ENCODE measurements at regions not wholly inside any gene's neighbourhood (a gene's known extent, or its start where the extent isn't known, plus 50 kb on each side); places are given as distances from the start of the nearest gene placed in this dataset.

DNA sequence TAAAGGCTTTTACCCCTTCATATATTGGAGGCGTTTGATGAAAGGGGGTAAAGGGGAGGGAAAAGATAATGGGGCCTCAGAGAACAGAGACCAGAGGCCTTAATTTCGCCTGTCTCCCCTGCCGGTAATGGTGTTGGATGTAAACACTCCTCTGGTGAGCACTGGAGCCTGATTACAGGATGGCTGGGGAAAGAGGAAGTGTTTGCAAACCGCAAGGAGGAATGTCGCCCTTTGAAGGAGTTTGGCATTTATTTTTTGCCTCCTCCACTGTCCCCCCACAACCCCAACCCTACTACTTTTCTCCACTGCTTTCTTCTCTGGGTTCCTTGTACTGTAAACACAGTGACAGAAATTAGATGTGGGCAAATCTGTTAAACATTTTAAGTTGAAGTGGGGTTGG is 211.9 kb upstream of the TBX3 start:
- H3K4me3 Mint-ChIP-seq (ENCODE audit: low read depth, unreplicated experiment), result no peak overlapping the region
- H3K27me3 Mint-ChIP-seq (ENCODE audit: unreplicated experiment), result no peaks in the 10 kb centered on the region
- intact Hi-C loops (cut with micrococcal nuclease; ENCODE audit: unreplicated experiment), result no loop called here
- BruUV-seq (replicated peaks), result no TSS peak
- DNase-seq, result no peak
- peaks cover 37% of the 10 kb centered on the region for H3K9me3 Mint-ChIP-seq (ENCODE audit: low read depth, unreplicated experiment)
- CTCF ChIA-PET, result no interaction called here
- H3K27ac Mint-ChIP-seq (ENCODE audit: unreplicated experiment), result no peak overlapping the region
- TF ChIP-seq, protein P1, sequence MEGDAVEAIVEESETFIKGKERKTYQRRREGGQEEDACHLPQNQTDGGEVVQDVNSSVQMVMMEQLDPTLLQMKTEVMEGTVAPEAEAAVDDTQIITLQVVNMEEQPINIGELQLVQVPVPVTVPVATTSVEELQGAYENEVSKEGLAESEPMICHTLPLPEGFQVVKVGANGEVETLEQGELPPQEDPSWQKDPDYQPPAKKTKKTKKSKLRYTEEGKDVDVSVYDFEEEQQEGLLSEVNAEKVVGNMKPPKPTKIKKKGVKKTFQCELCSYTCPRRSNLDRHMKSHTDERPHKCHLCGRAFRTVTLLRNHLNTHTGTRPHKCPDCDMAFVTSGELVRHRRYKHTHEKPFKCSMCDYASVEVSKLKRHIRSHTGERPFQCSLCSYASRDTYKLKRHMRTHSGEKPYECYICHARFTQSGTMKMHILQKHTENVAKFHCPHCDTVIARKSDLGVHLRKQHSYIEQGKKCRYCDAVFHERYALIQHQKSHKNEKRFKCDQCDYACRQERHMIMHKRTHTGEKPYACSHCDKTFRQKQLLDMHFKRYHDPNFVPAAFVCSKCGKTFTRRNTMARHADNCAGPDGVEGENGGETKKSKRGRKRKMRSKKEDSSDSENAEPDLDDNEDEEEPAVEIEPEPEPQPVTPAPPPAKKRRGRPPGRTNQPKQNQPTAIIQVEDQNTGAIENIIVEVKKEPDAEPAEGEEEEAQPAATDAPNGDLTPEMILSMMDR (IDR thresholded peaks at IDR 0.05; ENCODE audit: unreplicated experiment), result no peak
- H3K36me3 Mint-ChIP-seq (ENCODE audit: insufficient read depth, unreplicated experiment), result no peaks in the 10 kb centered on the region
- H3K4me1 Mint-ChIP-seq (ENCODE audit: low read depth, unreplicated experiment), result no peaks in the 10 kb centered on the region

GRCh38 chr12:114895081-114895480 is 211.1 kb upstream of the TBX3 start:
- no peaks in the 10 kb centered on the region for H3K36me3 Mint-ChIP-seq (ENCODE audit: insufficient read depth, unreplicated experiment)
- no peaks in the 10 kb centered on the region for H3K4me1 Mint-ChIP-seq (ENCODE audit: low read depth, unreplicated experiment)
- no peak overlapping the region for H3K27ac Mint-ChIP-seq (ENCODE audit: unreplicated experiment)
- intact Hi-C loops (cut with micrococcal nuclease; ENCODE audit: unreplicated experiment), result no loop called here
- no peaks in the 10 kb centered on the region for H3K27me3 Mint-ChIP-seq (ENCODE audit: unreplicated experiment)
- CTCF ChIA-PET, result no interaction called here
- TF ChIP-seq, protein P1 (IDR thresholded peaks at IDR 0.05; ENCODE audit: unreplicated experiment), result no peak
- no peak overlapping the region for H3K4me3 Mint-ChIP-seq (ENCODE audit: low read depth, unreplicated experiment)
- peaks cover 38% of the 10 kb centered on the region for H3K9me3 Mint-ChIP-seq (ENCODE audit: low read depth, unreplicated experiment)
- BruUV-seq (replicated peaks), result no TSS peak
- no peak for DNase-seq

- CTCF ChIA-PET, result interaction anchor here (0.7 kb wide), 1 partner anchor 480 kb away, joined by 4 read pairs; no protein-coding TSS in a partner anchor
- no peak for DNase-seq
- BruUV-seq (replicated peaks), result no TSS peak
- Mint-ChIP-seq H3K27me3 (ENCODE audit: unreplicated experiment) (no peaks in the 10 kb centered on the region), H3K9me3 (ENCODE audit: low read depth, unreplicated experiment) (peaks cover 34% of the 10 kb centered on the region), H3K36me3 (ENCODE audit: insufficient read depth, unreplicated experiment) (no peaks in the 10 kb centered on the region), H3K4me1 (ENCODE audit: low read depth, unreplicated experiment) (no peaks in the 10 kb centered on the region), H3K4me3 (ENCODE audit: low read depth, unreplicated experiment) (no peak overlapping the region), H3K27ac (ENCODE audit: unreplicated experiment) (no peak overlapping the region)
- TF ChIP-seq, protein P1 (IDR thresholded peaks at IDR 0.05; ENCODE audit: unreplicated experiment), result no peak
- intact Hi-C loops (cut with micrococcal nuclease; ENCODE audit: unreplicated experiment), result no loop called here
Observed at GRCh38 chr12:114894076-114894475, 210.1 kb upstream of the TBX3 start.

DNA sequence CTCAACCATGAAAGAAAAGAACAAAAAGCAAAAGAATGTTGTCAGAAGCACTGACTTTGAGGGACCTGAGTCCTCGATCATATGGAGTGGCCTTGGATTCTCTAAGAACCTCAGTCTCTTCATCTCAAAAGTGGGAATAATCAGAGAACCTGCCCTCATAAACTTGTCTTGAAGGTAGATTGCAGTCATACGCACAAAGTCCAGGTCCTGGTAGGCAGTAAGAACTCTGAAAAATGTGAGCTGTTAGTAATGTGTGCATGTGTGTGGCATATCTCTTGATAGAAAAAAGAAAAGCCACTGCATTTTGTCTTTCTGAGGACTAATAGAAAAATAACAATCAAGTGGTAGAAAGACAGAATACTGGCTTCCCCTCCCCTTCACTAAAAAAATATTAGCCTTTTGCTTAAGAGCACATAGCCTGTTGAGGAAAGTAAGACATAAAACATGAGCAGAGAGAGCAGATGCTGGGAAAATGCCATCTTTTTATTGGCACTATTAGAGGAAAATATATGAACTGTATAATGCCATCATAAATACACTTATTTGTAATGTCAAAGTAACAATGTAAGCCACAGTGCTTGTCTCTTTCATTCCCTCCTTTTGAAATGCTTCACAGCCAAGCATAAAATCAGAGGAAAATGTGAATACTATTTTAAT is 205.1 kb upstream of the TBX3 start:
- CTCF ChIA-PET, result no interaction called here
- Mint-ChIP-seq H3K4me1 (ENCODE audit: low read depth, unreplicated experiment) (no peaks in the 10 kb centered on the region), H3K9me3 (ENCODE audit: low read depth, unreplicated experiment) (peaks cover 24% of the 10 kb centered on the region), H3K4me3 (ENCODE audit: low read depth, unreplicated experiment) (no peak overlapping the region), H3K27ac (ENCODE audit: unreplicated experiment) (no peak overlapping the region), H3K27me3 (ENCODE audit: unreplicated experiment) (no peaks in the 10 kb centered on the region), H3K36me3 (ENCODE audit: insufficient read depth, unreplicated experiment) (no peaks in the 10 kb centered on the region)
- TF ChIP-seq, protein P1 (IDR thresholded peaks at IDR 0.05; ENCODE audit: unreplicated experiment), result no peak
- intact Hi-C loops (cut with micrococcal nuclease; ENCODE audit: unreplicated experiment), result no loop called here
- no peak for DNase-seq
- BruUV-seq (replicated peaks), result no TSS peak

Measured in Calu3 (cell line).